HG03432 (cell line): ENCODE measurements at regions not wholly inside any gene's neighbourhood (a gene's known extent, or its start where the extent isn't known, plus 50 kb on each side); places are given as distances from the start of the nearest gene placed in this dataset.

ENCODE experiments used
- ATAC-seq: cut with Tn5 transposase; IDR thresholded peaks from one replicate; pipeline ENCODE4 v1.9.1; 2021; ENCODE audit warnings: mild to moderate bottlenecking, moderate library complexity; ENCODE audit not compliant: unreplicated experiment

DNA sequence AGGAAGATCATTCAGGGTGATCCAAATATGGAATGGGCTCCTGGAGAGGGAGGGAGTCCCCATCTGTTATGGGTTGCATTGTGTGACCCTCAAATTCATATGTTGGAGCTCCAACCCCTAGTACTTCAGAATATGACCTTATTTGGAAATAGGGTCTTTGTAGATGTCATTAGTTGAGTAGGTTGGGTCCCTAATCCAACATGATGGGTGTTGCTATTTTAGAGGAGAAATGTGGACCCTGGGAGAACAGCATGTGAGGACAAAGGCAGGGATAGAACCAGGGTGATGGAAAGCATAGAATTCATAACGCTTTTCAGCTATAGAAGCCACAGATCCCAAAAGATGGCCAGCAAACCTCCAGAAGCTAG lies 91.5 kb upstream of the SMNDC1 start:
- ATAC-seq, result no peak

DNA sequence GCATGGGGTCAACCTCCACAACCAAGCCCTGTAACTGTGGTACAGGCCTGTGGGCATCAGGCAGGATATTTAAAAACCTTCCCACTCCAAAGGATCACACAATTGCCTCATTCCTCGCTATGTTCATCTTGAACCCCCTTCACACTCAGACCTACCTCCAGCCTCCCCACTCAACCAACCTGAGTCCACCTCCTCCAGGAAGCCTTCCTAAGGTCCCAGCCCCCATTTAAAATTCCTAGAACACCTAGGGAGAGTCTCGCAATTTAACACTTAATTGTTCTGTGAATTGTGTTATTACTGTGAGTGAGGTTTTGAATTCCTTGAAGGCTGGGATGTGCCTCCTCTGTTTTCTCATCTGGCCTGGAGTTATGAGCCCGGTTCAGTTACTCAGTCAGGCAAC lies 93.1 kb upstream of the SMNDC1 start:
- ATAC-seq, result no peak

DNA sequence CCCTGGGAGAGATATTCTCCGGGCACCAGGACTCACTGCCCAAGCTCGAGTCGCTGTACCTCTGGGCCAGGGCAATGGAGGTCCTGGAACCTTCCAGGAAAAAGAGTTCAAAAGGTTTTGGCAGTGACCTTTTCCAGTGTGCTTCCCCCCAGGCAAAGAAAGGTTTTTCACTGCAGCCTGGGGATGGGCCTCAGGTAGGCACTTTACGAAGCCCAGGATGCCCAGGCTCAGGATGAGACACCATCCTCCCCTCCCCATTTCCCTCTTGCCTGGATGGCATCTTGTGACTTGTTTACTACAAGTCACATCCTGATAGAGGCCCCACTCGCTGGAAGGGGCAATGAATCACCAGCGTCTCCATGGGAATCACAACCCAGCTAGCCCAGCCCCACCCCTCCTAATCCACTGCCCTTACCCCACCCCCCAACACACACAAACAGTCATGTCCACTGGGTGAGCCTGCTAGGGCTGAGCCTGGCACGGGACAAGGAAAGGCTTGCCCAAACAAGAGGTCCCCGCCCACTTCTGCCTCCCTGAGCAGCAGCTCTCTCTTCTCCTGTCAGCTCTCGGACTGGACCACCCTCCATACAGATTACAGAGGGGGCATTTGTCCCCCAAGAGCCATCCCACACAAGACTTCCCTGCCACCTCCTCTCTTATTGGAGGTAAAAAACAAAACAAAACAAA lies 93.8 kb upstream of the SMNDC1 start:
- no peak for ATAC-seq

DNA sequence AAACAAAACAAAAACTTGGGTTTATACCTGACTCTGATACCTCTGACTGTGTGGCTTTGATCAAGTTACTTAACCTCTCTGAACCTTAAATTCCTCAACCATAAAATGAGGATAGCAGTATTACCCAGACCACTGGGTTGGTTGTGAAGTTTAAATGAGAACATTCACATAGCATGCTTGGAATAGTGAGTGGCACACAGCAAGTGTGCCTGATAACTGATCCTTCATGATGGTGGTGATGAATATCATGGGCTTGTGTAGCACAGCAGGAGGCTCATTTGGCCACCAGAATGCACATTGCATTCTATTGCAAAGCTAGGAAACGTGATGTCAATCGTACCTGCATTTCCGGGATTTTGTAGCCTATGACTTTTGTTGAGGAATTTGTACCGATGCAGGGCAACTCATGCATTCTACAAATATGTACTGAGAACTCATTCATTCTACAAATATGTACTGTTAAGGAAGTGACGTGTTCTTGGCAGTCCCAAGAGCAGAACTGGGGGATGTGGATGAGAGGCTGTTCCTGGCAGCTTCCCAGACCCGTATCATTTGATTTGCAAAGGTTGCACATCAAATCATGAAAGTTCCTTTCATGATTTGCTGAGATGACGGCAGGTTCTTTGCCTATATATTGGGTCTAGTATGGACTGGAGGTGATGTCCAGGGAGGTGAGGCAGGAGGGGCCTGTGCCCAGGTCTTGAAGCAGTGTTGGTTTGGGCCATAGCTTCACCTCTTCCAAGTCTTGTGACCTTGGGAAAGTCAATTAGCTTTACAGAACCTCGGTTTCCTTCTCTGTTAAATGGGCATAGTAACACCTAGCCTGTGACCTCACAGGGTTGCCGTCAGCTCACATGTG lies 94.6 kb upstream of the SMNDC1 start:
- no peak for ATAC-seq

- no peak for ATAC-seq
These were observed 95.5 kb upstream of the SMNDC1 start for GRCh38 chr10:110399965-110400933.

DNA sequence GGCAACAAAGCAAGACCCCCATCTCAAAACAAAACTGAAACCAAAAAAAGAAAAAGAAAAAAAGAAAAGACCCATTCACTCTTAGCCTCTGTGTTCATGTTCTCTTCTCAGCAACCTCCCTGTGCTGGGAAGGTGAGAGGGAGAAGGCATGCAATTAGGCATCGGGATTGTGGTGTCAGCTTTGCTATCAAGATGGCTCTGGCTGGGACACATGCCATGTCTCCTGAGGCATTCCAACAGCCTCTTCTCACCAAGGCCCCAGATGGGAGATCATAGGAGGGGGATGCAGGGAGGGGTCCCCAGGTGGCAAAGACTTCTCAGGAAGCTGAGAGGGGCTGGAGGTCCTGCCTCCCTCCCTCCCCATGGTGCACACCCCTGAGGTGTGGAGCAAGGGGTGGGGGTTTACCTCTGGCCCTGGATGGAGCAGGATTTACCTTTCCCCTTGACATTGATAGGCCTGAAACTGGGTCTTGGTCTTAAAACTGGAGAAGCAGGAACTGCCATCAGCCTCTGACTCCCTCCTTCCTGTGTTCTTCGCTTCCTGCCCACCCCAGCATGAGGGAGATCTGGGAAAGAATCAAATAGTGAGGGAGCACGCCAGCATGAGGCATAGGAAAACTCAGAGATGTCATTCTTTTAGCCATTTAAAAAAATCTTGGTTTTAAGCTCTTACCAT lies 96.2 kb upstream of the DUSP5 start:
- no peak for ATAC-seq

DNA sequence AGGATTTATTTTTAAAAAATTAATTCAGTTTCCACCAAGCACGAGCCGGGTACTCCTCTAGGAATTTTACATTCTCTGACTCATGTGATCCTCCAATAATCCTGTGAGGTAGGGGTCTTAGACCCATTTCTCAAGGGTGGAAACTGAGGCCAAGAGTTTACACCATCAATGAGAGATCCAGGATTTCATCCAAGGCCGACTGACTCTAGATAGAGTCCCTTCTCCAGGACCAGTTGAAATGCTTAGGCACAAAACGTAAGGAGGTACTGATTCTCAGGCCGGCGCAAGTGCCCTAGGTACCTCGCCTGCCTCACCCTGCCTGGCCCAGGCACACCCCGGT lies 95.7 kb upstream of the DUSP5 start:
- no peak for ATAC-seq

GRCh38 chr10:110403593-110403992 lies 94.1 kb upstream of the DUSP5 start:
- no peak for ATAC-seq

DNA sequence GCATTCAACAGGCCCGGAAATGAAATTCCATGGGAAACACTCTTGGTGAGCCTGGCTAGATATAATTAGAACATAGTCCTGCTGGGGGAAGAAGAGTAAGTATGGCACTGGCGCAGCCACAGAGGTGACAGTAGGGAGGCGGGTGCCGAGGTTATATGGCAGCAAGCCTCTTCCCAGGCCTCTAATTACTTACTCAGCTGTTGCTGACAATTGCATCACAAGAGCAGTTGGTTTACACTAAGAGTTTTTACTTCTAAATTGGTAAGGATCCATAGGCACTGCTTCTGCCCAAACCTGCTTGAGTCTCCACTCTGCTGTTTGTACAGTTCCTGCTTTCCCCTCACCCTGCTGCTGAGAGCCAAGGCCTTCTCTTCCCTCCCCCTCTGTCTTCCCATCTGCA lies 93.3 kb upstream of the DUSP5 start:
- ATAC-seq, result no peak

DNA sequence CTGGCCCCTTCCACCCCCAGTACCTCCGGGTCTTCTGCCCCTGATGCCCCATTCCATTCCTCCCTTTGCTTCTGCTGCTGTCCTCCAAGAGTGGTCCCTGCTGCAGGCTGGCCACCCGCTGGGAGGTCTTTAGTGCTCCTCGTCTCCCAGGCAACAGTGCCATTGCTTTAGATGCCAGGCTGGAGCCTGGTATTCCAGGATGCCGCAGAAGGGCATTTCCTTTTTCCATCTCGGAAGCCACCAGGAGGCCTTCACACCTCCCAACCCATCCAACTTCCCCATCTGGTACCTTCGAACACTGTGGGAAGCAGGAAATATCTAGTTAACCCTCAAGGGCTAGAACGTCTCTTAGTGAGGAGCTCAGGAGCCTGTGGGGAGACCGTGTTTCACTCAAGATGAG lies 92.9 kb upstream of the DUSP5 start:
- ATAC-seq, result no peak

GRCh38 chr10:110405380-110405779 lies 92.3 kb upstream of the DUSP5 start:
- no peak for ATAC-seq

DNA sequence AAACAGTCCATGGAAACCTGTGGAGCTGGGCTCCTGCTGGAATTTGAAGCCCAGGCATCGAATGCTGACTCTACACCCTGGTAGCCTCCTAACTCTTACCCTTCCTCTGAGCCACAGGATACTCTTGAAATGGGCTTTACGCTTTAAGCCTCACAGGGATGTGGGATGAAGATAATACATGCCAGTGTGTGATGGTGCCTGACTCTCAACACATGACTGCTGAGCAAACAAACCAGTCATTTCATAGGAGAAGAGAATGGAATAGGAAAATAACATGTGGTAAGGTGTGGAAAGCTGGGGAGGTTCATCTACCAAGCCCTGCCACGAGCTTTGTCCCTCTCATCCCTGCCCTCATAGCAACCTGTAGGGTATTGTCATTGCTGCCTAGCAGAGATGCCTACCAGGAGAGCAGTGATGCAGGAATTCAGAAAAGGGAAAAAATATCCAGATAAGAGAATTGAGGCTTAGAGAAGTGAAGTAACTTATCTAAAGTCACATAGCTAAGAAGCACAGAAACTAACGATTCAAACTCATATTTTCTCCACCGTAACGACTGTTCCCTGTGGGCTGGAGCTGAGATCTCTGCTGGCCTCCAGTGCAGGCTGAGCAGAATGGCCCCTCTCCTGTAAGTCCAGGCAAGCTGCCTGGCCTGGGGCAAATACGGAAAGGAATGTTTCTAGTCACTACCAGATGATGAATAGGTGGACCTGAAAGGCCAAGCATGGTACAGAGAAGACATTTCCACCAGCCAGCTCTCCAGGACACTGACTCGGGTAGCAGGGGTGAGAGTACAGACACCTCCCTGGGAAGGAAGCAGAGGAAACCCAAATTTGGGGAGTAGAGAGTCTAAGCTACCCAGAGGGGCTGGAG lies 90.2 kb upstream of the DUSP5 start:
- ATAC-seq, result no peak

DNA sequence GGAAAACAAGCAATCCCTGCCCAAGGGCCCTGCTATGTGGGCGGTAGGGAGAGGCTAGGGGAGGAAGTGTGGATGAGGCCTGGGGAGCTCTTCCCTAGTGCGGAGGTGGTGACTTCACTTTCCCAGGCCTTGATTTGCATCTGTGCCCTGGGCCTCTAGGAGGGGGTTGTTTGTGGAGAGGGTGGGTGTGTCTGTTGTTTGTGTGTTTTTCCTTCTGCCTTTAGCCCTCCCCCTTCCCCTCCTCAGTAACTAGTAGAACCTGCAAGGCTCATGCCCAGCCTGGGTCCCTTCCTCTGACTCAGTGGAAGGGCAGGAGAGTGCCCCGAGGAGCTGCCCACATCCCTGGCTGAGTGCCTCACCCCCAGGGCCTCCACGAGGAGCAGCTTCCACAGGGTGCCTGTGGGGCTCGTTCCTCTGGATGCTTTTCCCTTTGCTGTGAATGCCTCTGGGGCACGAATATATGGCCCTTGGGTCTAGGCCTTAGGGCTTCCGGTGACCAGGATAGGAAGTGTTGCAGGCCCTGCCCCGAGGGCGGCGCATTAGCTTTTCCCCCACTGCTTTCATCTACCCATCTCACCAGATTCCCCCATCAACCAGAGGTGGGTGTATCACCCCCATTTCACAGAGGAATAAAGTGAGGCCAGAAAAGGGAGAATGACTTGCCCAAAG lies 89.4 kb upstream of the DUSP5 start:
- ATAC-seq, result no peak

DNA sequence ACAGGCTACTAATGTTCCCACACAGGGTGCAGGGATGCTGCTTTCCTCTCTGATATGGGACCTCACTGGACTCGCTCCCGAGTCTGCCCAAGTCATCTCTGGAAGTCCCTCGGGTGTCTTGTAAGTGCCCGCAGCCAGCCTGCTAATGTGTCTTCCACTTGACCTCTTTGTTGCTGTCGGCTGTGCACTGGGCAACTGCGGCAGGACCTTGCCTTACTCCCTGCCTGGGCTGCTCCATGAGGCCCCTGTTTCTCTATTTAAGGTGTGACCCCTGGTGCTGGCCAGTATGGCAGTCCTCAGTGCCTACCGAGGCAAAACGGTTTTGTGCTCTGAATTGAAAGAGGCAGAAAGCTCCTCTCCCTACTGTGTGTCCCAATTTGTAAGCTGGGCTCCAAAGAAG lies 88.8 kb upstream of the DUSP5 start:
- no peak for ATAC-seq

- no peak for ATAC-seq
These were observed 88.2 kb upstream of the DUSP5 start for GRCh38 chr10:110409488-110409887.

GRCh38 chr10:110409926-110410325 lies 87.8 kb upstream of the DUSP5 start:
- no peak for ATAC-seq

DNA sequence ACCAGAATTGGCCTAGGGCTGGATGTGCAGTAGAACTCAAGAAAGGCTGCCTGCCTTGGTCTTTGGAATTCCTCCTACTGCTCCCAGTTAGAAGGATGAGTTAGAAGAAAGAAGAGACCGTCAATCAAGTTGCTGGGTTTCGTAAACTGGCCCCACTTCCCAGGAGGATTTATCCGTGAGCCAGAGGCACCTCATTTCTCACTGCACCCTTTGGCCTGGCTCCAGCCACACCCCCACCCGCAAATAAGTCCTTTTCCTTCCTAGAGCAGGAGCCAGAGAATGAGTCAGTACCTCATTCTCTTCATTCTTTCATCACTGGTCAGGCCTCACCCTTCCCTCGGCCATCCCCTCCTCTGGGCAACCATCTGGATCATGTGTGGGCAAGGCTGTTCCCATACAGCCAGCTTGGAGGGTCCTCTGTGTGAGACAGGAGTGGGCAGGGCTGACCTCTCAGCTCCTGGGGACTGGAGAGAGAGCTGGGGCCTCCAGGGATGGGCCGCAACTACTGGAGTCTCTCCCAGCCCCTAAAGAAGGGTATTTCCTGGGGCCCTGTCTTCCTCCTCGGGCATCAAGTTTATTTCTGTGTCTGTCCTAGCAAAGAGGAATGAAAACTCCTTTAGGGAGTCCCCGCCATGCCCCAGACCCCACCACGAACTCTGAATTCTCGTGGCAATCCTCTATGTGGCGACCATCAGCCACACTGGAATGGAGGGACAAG lies 87.2 kb upstream of the DUSP5 start:
- no peak for ATAC-seq

- no peak for ATAC-seq
These were observed 86.7 kb upstream of the DUSP5 start for GRCh38 chr10:110411047-110411410.
